ENCODE measurements at regions not wholly inside any gene's neighbourhood (a gene's known extent, or its start where the extent isn't known, plus 50 kb on each side); places are given as distances from the start of the nearest gene placed in this dataset.

DNA sequence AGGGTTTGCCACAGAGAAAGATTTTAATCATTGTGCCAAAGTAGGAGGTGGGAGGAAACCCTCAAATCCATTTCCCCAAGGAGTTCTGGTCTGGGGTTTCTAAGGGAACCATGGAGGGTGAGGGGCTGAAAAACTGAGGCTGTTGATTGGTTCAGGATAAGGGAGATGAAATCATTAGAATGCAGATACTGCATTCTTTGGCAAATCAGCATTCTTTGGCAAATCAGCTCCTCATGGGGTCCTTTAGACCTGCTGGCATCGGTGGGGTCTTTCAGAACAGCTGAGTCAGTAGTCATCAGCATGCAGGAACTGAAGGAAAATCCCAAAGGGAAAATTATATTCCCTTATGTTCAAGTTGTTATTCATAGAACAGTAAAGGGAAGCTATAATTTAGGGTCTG, 585.5 kb downstream of the ISL1 start:
- H3K4me3 ChIP-seq (ENCODE audit: low read depth, low read length) = no peak overlapping the region
- no peak for TF ChIP-seq CTCF (IDR thresholded peaks at IDR 0.05; ENCODE audit: borderline replicate concordance, insufficient read depth, low read depth, low read length)

- TF ChIP-seq CTCF (IDR thresholded peaks at IDR 0.05; ENCODE audit: borderline replicate concordance, insufficient read depth, low read depth, low read length) = no peak
- no peak overlapping the region for H3K4me3 ChIP-seq (ENCODE audit: low read depth, low read length)
Measured at GRCh38 chr5:51974834-51975233, 591.6 kb downstream of the ISL1 start.

GRCh38 chr5:51977014-51977413, 593.8 kb downstream of the ISL1 start:
- TF ChIP-seq CTCF (IDR thresholded peaks at IDR 0.05; ENCODE audit: borderline replicate concordance, insufficient read depth, low read depth, low read length) = no peak
- no peak overlapping the region for H3K4me3 ChIP-seq (ENCODE audit: low read depth, low read length)

- no peak overlapping the region for H3K4me3 ChIP-seq (ENCODE audit: low read depth, low read length)
- TF ChIP-seq CTCF (IDR thresholded peaks at IDR 0.05; ENCODE audit: borderline replicate concordance, insufficient read depth, low read depth, low read length) = no peak
Measured at GRCh38 chr5:51983161-51983560, 599.9 kb downstream of the ISL1 start.

- TF ChIP-seq CTCF (IDR thresholded peaks at IDR 0.05; ENCODE audit: borderline replicate concordance, insufficient read depth, low read depth, low read length) = no peak
- H3K4me3 ChIP-seq (ENCODE audit: low read depth, low read length) = no peak overlapping the region
Measured at GRCh38 chr5:51986733-51987132, 603.5 kb downstream of the ISL1 start.

DNA sequence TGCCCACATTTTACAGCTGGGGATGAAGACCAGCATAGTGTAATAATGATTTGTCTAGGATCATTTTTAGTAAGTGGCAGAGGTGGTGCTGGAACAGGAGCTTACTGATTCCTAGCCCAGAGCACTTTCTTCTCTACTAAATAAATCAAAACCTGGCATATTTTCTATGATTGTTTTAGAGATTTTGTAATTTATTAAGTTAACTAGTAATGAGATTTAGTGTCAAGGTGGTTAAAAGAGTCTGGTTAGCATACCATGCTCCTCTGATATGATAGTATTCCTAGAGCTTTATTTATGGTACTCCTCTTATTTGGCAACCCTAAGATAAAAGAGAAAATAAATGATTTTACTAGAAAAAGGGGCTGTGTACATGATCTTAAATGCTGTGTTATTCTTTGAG, 604.0 kb downstream of the ISL1 start:
- TF ChIP-seq CTCF (IDR thresholded peaks at IDR 0.05; ENCODE audit: borderline replicate concordance, insufficient read depth, low read depth, low read length) = no peak

DNA sequence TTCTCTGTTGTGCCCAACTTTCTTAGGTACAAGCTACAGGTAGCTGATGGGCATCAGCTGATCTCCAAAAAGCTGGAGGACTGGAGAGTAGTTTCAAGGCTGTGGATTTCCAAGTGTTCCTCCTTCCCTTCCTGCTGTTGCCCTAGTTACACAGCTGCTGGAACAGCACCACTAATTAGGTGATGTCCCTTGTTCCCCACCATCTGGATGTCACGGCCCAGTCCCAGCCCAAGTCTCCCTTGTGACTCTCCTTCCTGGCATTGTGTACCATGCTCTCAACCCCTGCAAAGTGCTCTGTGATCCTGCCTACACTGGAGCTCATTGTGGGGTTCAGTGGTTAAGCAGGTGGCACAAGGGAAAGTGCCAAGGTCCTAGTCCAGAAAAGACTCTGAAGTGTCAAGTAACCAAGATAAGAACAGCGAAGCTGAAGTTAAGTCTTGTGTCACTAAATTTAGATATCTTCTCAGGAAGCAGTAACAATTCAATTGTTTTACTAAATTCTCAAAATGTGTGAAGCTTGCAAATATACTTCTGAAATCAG, 604.5 kb downstream of the ISL1 start:
- no peak for TF ChIP-seq CTCF (IDR thresholded peaks at IDR 0.05; ENCODE audit: borderline replicate concordance, insufficient read depth, low read depth, low read length)

More for the DNA sequence above, 604.0 kb downstream of the ISL1 start:
- no peak overlapping the region for H3K4me3 ChIP-seq (ENCODE audit: low read depth, low read length)

More for the DNA sequence above, 604.5 kb downstream of the ISL1 start:
- H3K4me3 ChIP-seq (ENCODE audit: low read depth, low read length) = no peak overlapping the region
